ENCODE measurements at regions not wholly inside any gene's neighbourhood (a gene's known extent, or its start where the extent isn't known, plus 50 kb on each side); places are given as distances from the start of the nearest gene placed in this dataset.

DNA sequence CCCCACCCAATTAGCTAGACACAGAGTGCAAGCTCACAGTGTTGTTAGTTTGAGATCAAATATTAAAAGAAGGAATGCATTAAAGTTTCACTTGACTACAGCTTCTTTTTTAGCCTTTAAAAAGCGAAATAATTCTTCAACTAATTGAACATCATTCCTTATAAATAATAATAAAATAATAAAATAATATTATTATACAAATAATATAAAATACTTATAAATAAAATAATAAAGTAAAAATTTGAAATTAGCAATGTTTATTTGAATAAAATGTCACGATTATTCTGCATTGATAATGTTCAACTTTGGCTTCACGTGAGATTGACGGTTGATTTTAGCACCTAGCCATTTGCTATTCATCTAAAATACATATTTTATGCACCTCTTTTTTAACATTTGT is 819.3 kb downstream of the FRK start:
- no peak for DNase-seq (ENCODE audit: low spot score)
- Histone ChIP-seq H3K79me2 (replicated peaks; ENCODE audit: insufficient read depth) (no peaks in the 10 kb centered on the region), H3K4me2 (no peak overlapping the region), H3K36me3 (ENCODE audit: insufficient read depth) (no peaks in the 10 kb centered on the region), H3K27ac (ENCODE audit: low read depth) (no peak overlapping the region), H3K27me3 (ENCODE audit: insufficient read depth) (no peaks in the 10 kb centered on the region), H3K4me3 (no peak overlapping the region), H3F3A (replicated peaks; ENCODE audit: low read depth) (no peaks in the 10 kb centered on the region), H3K9me2 (ENCODE audit: insufficient read depth) (no peaks in the 10 kb centered on the region), H3K4me1 (ENCODE audit: insufficient read depth) (no peaks in the 10 kb centered on the region), H2AFZ (no peak overlapping the region), H4K20me1 (replicated peaks; ENCODE audit: insufficient read depth) (no peaks in the 10 kb centered on the region)
- Mint-ChIP-seq H3K4me3 (no peak overlapping the region), H3K27ac (no peak overlapping the region), H3K27me3 (ENCODE audit: insufficient read depth, low read depth, poor library complexity) (peaks cover 5% of the 10 kb centered on the region), H3K4me1 (no peaks in the 10 kb centered on the region), H3K36me3 (ENCODE audit: low read depth) (peaks cover 4% of the 10 kb centered on the region; the same call in 1 of the 3 replicates), H3K9me3 (peaks cover 22% of the 10 kb centered on the region)
- TF ChIP-seq, protein P1, sequence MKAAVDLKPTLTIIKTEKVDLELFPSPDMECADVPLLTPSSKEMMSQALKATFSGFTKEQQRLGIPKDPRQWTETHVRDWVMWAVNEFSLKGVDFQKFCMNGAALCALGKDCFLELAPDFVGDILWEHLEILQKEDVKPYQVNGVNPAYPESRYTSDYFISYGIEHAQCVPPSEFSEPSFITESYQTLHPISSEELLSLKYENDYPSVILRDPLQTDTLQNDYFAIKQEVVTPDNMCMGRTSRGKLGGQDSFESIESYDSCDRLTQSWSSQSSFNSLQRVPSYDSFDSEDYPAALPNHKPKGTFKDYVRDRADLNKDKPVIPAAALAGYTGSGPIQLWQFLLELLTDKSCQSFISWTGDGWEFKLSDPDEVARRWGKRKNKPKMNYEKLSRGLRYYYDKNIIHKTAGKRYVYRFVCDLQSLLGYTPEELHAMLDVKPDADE (IDR thresholded peaks at IDR 0.05) = no peak
- no peak for TF ChIP-seq STAT1 (IDR thresholded peaks at IDR 0.05; ENCODE audit: unreplicated experiment)
- TF ChIP-seq EZH2 (IDR thresholded peaks at IDR 0.05; ENCODE audit: low read depth, unreplicated experiment) = no peak
- no peak for TF ChIP-seq ZNF331 (CRISPR knock-in tag; IDR thresholded peaks at IDR 0.05; ENCODE audit: low read depth)
- no peak for TF ChIP-seq NANOG (IDR thresholded peaks at IDR 0.05; ENCODE audit: borderline replicate concordance)
- TF ChIP-seq, protein P2, sequence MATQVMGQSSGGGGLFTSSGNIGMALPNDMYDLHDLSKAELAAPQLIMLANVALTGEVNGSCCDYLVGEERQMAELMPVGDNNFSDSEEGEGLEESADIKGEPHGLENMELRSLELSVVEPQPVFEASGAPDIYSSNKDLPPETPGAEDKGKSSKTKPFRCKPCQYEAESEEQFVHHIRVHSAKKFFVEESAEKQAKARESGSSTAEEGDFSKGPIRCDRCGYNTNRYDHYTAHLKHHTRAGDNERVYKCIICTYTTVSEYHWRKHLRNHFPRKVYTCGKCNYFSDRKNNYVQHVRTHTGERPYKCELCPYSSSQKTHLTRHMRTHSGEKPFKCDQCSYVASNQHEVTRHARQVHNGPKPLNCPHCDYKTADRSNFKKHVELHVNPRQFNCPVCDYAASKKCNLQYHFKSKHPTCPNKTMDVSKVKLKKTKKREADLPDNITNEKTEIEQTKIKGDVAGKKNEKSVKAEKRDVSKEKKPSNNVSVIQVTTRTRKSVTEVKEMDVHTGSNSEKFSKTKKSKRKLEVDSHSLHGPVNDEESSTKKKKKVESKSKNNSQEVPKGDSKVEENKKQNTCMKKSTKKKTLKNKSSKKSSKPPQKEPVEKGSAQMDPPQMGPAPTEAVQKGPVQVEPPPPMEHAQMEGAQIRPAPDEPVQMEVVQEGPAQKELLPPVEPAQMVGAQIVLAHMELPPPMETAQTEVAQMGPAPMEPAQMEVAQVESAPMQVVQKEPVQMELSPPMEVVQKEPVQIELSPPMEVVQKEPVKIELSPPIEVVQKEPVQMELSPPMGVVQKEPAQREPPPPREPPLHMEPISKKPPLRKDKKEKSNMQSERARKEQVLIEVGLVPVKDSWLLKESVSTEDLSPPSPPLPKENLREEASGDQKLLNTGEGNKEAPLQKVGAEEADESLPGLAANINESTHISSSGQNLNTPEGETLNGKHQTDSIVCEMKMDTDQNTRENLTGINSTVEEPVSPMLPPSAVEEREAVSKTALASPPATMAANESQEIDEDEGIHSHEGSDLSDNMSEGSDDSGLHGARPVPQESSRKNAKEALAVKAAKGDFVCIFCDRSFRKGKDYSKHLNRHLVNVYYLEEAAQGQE (IDR thresholded peaks at IDR 0.05; ENCODE audit: unreplicated experiment) = no peak
- TF ChIP-seq ZNF114 (CRISPR knock-in tag; IDR thresholded peaks at IDR 0.05) = no peak
- TF ChIP-seq, protein P3, sequence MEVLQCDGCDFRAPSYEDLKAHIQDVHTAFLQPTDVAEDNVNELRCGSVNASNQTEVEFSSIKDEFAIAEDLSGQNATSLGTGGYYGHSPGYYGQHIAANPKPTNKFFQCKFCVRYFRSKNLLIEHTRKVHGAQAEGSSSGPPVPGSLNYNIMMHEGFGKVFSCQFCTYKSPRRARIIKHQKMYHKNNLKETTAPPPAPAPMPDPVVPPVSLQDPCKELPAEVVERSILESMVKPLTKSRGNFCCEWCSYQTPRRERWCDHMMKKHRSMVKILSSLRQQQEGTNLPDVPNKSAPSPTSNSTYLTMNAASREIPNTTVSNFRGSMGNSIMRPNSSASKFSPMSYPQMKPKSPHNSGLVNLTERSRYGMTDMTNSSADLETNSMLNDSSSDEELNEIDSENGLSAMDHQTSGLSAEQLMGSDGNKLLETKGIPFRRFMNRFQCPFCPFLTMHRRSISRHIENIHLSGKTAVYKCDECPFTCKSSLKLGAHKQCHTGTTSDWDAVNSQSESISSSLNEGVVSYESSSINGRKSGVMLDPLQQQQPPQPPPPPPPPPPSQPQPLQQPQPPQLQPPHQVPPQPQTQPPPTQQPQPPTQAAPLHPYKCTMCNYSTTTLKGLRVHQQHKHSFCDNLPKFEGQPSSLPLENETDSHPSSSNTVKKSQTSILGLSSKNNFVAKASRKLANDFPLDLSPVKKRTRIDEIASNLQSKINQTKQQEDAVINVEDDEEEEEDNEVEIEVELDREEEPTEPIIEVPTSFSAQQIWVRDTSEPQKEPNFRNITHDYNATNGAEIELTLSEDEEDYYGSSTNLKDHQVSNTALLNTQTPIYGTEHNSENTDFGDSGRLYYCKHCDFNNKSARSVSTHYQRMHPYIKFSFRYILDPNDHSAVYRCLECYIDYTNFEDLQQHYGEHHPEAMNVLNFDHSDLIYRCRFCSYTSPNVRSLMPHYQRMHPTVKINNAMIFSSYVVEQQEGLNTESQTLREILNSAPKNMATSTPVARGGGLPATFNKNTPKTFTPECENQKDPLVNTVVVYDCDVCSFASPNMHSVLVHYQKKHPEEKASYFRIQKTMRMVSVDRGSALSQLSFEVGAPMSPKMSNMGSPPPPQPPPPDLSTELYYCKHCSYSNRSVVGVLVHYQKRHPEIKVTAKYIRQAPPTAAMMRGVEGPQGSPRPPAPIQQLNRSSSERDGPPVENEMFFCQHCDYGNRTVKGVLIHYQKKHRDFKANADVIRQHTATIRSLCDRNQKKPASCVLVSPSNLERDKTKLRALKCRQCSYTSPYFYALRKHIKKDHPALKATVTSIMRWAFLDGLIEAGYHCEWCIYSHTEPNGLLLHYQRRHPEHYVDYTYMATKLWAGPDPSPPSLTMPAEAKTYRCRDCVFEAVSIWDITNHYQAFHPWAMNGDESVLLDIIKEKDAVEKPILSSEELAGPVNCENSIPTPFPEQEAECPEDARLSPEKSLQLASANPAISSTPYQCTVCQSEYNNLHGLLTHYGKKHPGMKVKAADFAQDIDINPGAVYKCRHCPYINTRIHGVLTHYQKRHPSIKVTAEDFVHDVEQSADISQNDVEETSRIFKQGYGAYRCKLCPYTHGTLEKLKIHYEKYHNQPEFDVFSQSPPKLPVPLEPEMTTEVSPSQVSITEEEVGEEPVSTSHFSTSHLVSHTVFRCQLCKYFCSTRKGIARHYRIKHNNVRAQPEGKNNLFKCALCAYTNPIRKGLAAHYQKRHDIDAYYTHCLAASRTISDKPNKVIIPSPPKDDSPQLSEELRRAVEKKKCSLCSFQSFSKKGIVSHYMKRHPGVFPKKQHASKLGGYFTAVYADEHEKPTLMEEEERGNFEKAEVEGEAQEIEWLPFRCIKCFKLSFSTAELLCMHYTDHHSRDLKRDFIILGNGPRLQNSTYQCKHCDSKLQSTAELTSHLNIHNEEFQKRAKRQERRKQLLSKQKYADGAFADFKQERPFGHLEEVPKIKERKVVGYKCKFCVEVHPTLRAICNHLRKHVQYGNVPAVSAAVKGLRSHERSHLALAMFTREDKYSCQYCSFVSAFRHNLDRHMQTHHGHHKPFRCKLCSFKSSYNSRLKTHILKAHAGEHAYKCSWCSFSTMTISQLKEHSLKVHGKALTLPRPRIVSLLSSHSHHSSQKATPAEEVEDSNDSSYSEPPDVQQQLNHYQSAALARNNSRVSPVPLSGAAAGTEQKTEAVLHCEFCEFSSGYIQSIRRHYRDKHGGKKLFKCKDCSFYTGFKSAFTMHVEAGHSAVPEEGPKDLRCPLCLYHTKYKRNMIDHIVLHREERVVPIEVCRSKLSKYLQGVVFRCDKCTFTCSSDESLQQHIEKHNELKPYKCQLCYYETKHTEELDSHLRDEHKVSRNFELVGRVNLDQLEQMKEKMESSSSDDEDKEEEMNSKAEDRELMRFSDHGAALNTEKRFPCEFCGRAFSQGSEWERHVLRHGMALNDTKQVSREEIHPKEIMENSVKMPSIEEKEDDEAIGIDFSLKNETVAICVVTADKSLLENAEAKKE (CRISPR knock-in tag; IDR thresholded peaks at IDR 0.05) = no peak
- TF ChIP-seq EZH2phosphoT487 (IDR thresholded peaks at IDR 0.05; ENCODE audit: unreplicated experiment) = no peak
- TF ChIP-seq JUNB (IDR thresholded peaks at IDR 0.05; ENCODE audit: unreplicated experiment) = no peak
- TF ChIP-seq, protein P4, sequence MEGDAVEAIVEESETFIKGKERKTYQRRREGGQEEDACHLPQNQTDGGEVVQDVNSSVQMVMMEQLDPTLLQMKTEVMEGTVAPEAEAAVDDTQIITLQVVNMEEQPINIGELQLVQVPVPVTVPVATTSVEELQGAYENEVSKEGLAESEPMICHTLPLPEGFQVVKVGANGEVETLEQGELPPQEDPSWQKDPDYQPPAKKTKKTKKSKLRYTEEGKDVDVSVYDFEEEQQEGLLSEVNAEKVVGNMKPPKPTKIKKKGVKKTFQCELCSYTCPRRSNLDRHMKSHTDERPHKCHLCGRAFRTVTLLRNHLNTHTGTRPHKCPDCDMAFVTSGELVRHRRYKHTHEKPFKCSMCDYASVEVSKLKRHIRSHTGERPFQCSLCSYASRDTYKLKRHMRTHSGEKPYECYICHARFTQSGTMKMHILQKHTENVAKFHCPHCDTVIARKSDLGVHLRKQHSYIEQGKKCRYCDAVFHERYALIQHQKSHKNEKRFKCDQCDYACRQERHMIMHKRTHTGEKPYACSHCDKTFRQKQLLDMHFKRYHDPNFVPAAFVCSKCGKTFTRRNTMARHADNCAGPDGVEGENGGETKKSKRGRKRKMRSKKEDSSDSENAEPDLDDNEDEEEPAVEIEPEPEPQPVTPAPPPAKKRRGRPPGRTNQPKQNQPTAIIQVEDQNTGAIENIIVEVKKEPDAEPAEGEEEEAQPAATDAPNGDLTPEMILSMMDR (conservative IDR thresholded peaks at IDR 0.05; ENCODE audit: low read depth in 2 of 2) = no peak
- TF ChIP-seq POLR2AphosphoS5 (IDR thresholded peaks at IDR 0.05; ENCODE audit: low read depth) = no peak
- no peak for TF ChIP-seq CREB1 (CRISPR knock-in tag; IDR thresholded peaks at IDR 0.05; ENCODE audit: low read depth)
- ATAC-seq = no peak

All from GM23338 (cell line).